ENCODE measurements at regions not wholly inside any gene's neighbourhood (a gene's known extent, or its start where the extent isn't known, plus 50 kb on each side); places are given as distances from the start of the nearest gene placed in this dataset.

GRCh38 chr6:103036846-103037245, 1643.3 kb downstream of the GRIK2 start:
- TF ChIP-seq EP300 (IDR thresholded peaks at IDR 0.05): no peak
- no peak for TF ChIP-seq POLR2AphosphoS5 (IDR thresholded peaks at IDR 0.05)
- no peak for TF ChIP-seq POLR2A (IDR thresholded peaks at IDR 0.05)
- TF ChIP-seq CTCF (IDR thresholded peaks at IDR 0.05): no peak
- Histone ChIP-seq H3K27me3 (no peaks in the 10 kb centered on the region), H3K4me3 (no peak overlapping the region), H3K9me3 (peaks cover 0 to 10% (median 0%) of the 10 kb centered on the region in 4 donors), H3K36me3 (no peaks in the 10 kb centered on the region), H3K27ac (no peak overlapping the region), H3K4me1 (no peaks in the 10 kb centered on the region)
- WGBS, 5 donors: 75 to 82% (median 77%) methylated on average over 2 of the region's 2 CpGs
- DNase-seq: no peak
- intact Hi-C loops (cut with DNase I; ENCODE audit: low total_unique reads): no loop called here

DNA sequence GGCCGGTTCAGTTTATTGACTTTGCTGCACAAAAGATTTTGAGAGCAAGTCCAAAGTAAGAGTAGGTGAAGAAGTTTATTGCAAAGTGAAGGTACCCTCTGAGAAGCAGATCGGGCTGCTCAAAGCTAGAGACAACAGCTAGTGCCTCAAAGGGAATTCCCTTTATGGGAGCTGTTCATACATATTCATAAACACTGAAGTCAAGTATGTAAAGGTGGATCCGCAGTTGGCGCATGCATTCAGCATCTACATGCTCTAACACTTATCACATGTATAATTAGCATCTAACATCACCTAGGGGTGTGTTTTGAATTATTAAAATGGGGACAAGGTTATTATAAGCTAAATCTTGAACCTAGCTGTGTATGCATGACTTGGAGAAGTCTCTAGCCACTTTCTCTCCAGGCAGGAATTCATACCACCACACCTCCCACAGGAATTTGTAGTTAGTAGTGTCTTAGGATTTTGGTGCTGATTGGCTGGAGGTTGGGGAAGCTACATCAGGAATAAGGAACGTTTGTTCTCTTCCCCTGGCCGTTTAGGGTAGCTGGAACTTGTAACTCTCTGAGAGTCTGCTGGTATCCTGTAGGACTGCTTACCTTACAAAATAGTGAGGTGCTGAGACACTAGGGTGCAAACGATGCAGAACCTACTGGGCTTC, 1633.9 kb downstream of the GRIK2 start:
- no peaks in the 10 kb centered on the region for H3K9me3 ChIP-seq
- H3K27me3 ChIP-seq: no peaks in the 10 kb centered on the region
- no peak for TF ChIP-seq POLR2A (IDR thresholded peaks at IDR 0.05)
- no peak for TF ChIP-seq CTCF (IDR thresholded peaks at IDR 0.05)
- TF ChIP-seq EP300 (IDR thresholded peaks at IDR 0.05): no peak
- TF ChIP-seq POLR2AphosphoS5 (IDR thresholded peaks at IDR 0.05): no peak
- H3K4me3 ChIP-seq: no peak overlapping the region
- no peak for DNase-seq
- intact Hi-C loops (cut with DNase I; ENCODE audit: low total_unique reads): no loop called here
- WGBS, 5 donors: 64 to 74% (median 66%) methylated on average over 7 of the region's 7 CpGs
- H3K36me3 ChIP-seq: no peaks in the 10 kb centered on the region
- no peaks in the 10 kb centered on the region for H3K4me1 ChIP-seq
- H3K27ac ChIP-seq: no peak overlapping the region

GRCh38 chr6:103018426-103018825, 1624.9 kb downstream of the GRIK2 start:
- H3K4me3 ChIP-seq: no peak overlapping the region
- no peaks in the 10 kb centered on the region for H3K4me1 ChIP-seq
- no peak for DNase-seq
- H3K9me3 ChIP-seq: peaks cover 0 to 15% (median 5%) of the 10 kb centered on the region in 4 donors
- TF ChIP-seq CTCF (IDR thresholded peaks at IDR 0.05) (no peak), POLR2A (IDR thresholded peaks at IDR 0.05) (no peak)
- no peaks in the 10 kb centered on the region for H3K27me3 ChIP-seq
- no peak overlapping the region for H3K27ac ChIP-seq
- WGBS, 5 donors: 84 to 93% (median 89%) methylated on average over 5 to 7 of the region's 7 CpGs
- intact Hi-C loops (cut with DNase I; ENCODE audit: low total_unique reads): no loop called here
- H3K36me3 ChIP-seq: no peaks in the 10 kb centered on the region

GRCh38 chr6:103017878-103018277, 1624.4 kb downstream of the GRIK2 start:
- TF ChIP-seq CTCF (IDR thresholded peaks at IDR 0.05) (no peak), POLR2A (IDR thresholded peaks at IDR 0.05) (no peak), POLR2AphosphoS5 (IDR thresholded peaks at IDR 0.05) (no peak), EP300 (IDR thresholded peaks at IDR 0.05) (no peak)
- DNase-seq: no peak
- Histone ChIP-seq H3K27me3 (no peaks in the 10 kb centered on the region), H3K36me3 (no peaks in the 10 kb centered on the region), H3K9me3 (peaks cover 0 to 20% (median 5%) of the 10 kb centered on the region in 4 donors), H3K4me1 (no peaks in the 10 kb centered on the region), H3K4me3 (no peak overlapping the region), H3K27ac (no peak overlapping the region)
- 89 to 98% (median 95%) methylated on average over 9 of the region's 9 CpGs for WGBS, 5 donors
- intact Hi-C loops (cut with DNase I; ENCODE audit: low total_unique reads): no loop called here
